Karpas-422 (cell line): ENCODE measurements at regions not wholly inside any gene's neighbourhood (a gene's known extent, or its start where the extent isn't known, plus 50 kb on each side); places are given as distances from the start of the nearest gene placed in this dataset.
"Not testable (repeated sequence)": the region's sequence is repeated elsewhere in the genome, so short reads cannot be mapped to it uniquely, and the experiment has no call there.

Experiments used
- DNase-seq: peaks from one replicate; pipeline ENCODE4 v3.0.0-alpha.2; 2015
- H2AFZ ChIP-seq: fragments of 200-600 bp; sonication (generic); 2 replicates; pipeline ENCODE4 v1.6.1; 2014; ENCODE audit warnings: antibody characterized with exemption, low read length, mixed read lengths
- H3K27ac ChIP-seq: fragments of 200-600 bp; sonication (generic); 2 replicates; pipeline ENCODE4 v1.5.1; 2014; ENCODE audit warnings: mild to moderate bottlenecking, low read length, moderate library complexity
- H3K27me3 ChIP-seq: fragments of 200-600 bp; sonication (generic); 2 replicates; pipeline ENCODE4 v1.6.1; 2014; ENCODE audit warnings: low read length, mixed read lengths
- H3K36me3 ChIP-seq: fragments of 200-600 bp; sonication (generic); 2 replicates; pipeline ENCODE4 v1.6.1; 2014; ENCODE audit warnings: low read length, mixed read lengths; ENCODE audit not compliant: insufficient read depth
- H3K4me1 ChIP-seq: fragments of 200-600 bp; sonication (generic); 2 replicates; pipeline ENCODE4 v1.6.1; 2014; ENCODE audit warnings: mild to moderate bottlenecking, low read length, mixed read lengths
- H3K4me2 ChIP-seq: fragments of 200-600 bp; sonication (generic); 2 replicates; pipeline ENCODE4 v1.6.1; 2014; ENCODE audit warnings: low read length, low read depth, mild to moderate bottlenecking; ENCODE audit not compliant: poor library complexity, severe bottlenecking
- H3K4me3 ChIP-seq: fragments of 200-600 bp; sonication (generic); 2 replicates; pipeline ENCODE4 v1.5.1; 2014; ENCODE audit warnings: mild to moderate bottlenecking, antibody characterized with exemption, low read length, mixed read lengths
- H3K79me2 ChIP-seq: fragments of 200-600 bp; sonication (generic); 2 replicates; pipeline ENCODE4 v1.6.1; 2014; ENCODE audit warnings: mild to moderate bottlenecking, low read length, mixed read lengths
- H3K9ac ChIP-seq: fragments of 200-600 bp; sonication (generic); 2 replicates; pipeline ENCODE4 v1.6.0; 2014; ENCODE audit warnings: low read length
- H3K9me2 ChIP-seq: fragments of 200-600 bp; sonication (generic), shearing (Covaris generic); replicated peaks from 2 replicates; pipeline ENCODE4 v1.6.0; 2014; ENCODE audit warnings: mild to moderate bottlenecking, low read length, moderate library complexity; ENCODE audit not compliant: insufficient read depth
- H3K9me3 ChIP-seq: fragments of 300-700, 200-600 bp; sonication (generic); 2 replicates; pipeline ENCODE4 v1.6.1; 2014; ENCODE audit warnings: low read length, mixed read lengths
- H4K20me1 ChIP-seq: fragments of 200-600 bp; sonication (generic); 2 replicates; pipeline ENCODE4 v1.6.1; 2014; ENCODE audit warnings: mild to moderate bottlenecking, antibody characterized with exemption, low read length, low read depth; ENCODE audit not compliant: insufficient read depth

- peaks cover 17% of the 10 kb centered on the region for H3K9me3 ChIP-seq
- H3K4me1 ChIP-seq: no peaks in the 10 kb centered on the region
- no peaks in the 10 kb centered on the region for H3K79me2 ChIP-seq
- H3K4me2 ChIP-seq: no peak overlapping the region
- H3K9ac ChIP-seq: no peak overlapping the region
- H4K20me1 ChIP-seq: no peaks in the 10 kb centered on the region
- H3K4me3 ChIP-seq: no peak overlapping the region
- no peaks in the 10 kb centered on the region for H3K36me3 ChIP-seq
- no peak overlapping the region for H3K27ac ChIP-seq
- no peak overlapping the region for H2AFZ ChIP-seq
- H3K9me2 ChIP-seq: no peaks in the 10 kb centered on the region
- no peaks in the 10 kb centered on the region for H3K27me3 ChIP-seq
- DNase-seq: no peak
These were observed 1380.6 kb downstream of the CDH8 start for GRCh38 chr16:60655514-60656153.

GRCh38 chr16:60651346-60651745, 1384.9 kb downstream of the CDH8 start:
- no peak overlapping the region for H3K9ac ChIP-seq
- no peak overlapping the region for H2AFZ ChIP-seq
- H3K4me3 ChIP-seq: no peak overlapping the region
- DNase-seq: no peak
- H3K4me2 ChIP-seq: no peak overlapping the region
- H3K36me3 ChIP-seq: no peaks in the 10 kb centered on the region
- H3K4me1 ChIP-seq: no peaks in the 10 kb centered on the region
- no peaks in the 10 kb centered on the region for H3K79me2 ChIP-seq
- H3K9me3 ChIP-seq: peaks cover 9% of the 10 kb centered on the region; the same call in 1 of the 2 replicates
- no peaks in the 10 kb centered on the region for H3K9me2 ChIP-seq
- no peak overlapping the region for H3K27ac ChIP-seq
- no peaks in the 10 kb centered on the region for H4K20me1 ChIP-seq
- H3K27me3 ChIP-seq: no peaks in the 10 kb centered on the region

GRCh38 chr16:60648290-60648689, 1387.9 kb downstream of the CDH8 start:
- H3K9me2 ChIP-seq: no peaks in the 10 kb centered on the region
- no peaks in the 10 kb centered on the region for H4K20me1 ChIP-seq
- no peaks in the 10 kb centered on the region for H3K4me1 ChIP-seq
- H3K4me3 ChIP-seq: no peak overlapping the region
- peaks cover 18% of the 10 kb centered on the region; the same call in 1 of the 2 replicates for H3K9me3 ChIP-seq
- H3K9ac ChIP-seq: no peak overlapping the region
- no peaks in the 10 kb centered on the region for H3K27me3 ChIP-seq
- no peaks in the 10 kb centered on the region for H3K79me2 ChIP-seq
- H3K27ac ChIP-seq: no peak overlapping the region
- no peak overlapping the region for H2AFZ ChIP-seq
- no peaks in the 10 kb centered on the region for H3K36me3 ChIP-seq
- no peak overlapping the region for H3K4me2 ChIP-seq
- no peak for DNase-seq

- not testable (repeated sequence) for H3K79me2 ChIP-seq, H3K4me1 ChIP-seq, DNase-seq, H3K27ac ChIP-seq, H3K27me3 ChIP-seq, H3K4me3 ChIP-seq, H3K9me2 ChIP-seq, H4K20me1 ChIP-seq, H2AFZ ChIP-seq, H3K36me3 ChIP-seq, H3K4me2 ChIP-seq, H3K9ac ChIP-seq
- peaks cover 18% of the 10 kb centered on the region for H3K9me3 ChIP-seq
These were observed 1388.8 kb downstream of the CDH8 start for GRCh38 chr16:60647388-60647787.

- DNase-seq: no peak
- H3K4me1 ChIP-seq: no peaks in the 10 kb centered on the region
- H3K27ac ChIP-seq: no peak overlapping the region
- H3K4me3 ChIP-seq: no peak overlapping the region
- no peaks in the 10 kb centered on the region for H3K27me3 ChIP-seq
- no peaks in the 10 kb centered on the region for H3K36me3 ChIP-seq
- H4K20me1 ChIP-seq: no peaks in the 10 kb centered on the region
- no peak overlapping the region for H2AFZ ChIP-seq
- H3K9me2 ChIP-seq: no peaks in the 10 kb centered on the region
- H3K9me3 ChIP-seq: peaks cover 21% of the 10 kb centered on the region
- no peak overlapping the region for H3K4me2 ChIP-seq
- no peaks in the 10 kb centered on the region for H3K79me2 ChIP-seq
- no peak overlapping the region for H3K9ac ChIP-seq
These were observed 1389.6 kb downstream of the CDH8 start for GRCh38 chr16:60646631-60647030.

GRCh38 chr16:60645541-60645940, 1390.7 kb downstream of the CDH8 start:
- H3K27ac ChIP-seq: no peak overlapping the region
- H2AFZ ChIP-seq: no peak overlapping the region
- no peak for DNase-seq
- H3K4me1 ChIP-seq: no peaks in the 10 kb centered on the region
- H3K9ac ChIP-seq: no peak overlapping the region
- H3K4me2 ChIP-seq: no peak overlapping the region
- no peaks in the 10 kb centered on the region for H3K36me3 ChIP-seq
- H3K79me2 ChIP-seq: no peaks in the 10 kb centered on the region
- H3K9me3 ChIP-seq: peaks cover 20% of the 10 kb centered on the region
- H3K9me2 ChIP-seq: no peaks in the 10 kb centered on the region
- H3K27me3 ChIP-seq: no peaks in the 10 kb centered on the region
- no peak overlapping the region for H3K4me3 ChIP-seq
- H4K20me1 ChIP-seq: no peaks in the 10 kb centered on the region

GRCh38 chr16:60642956-60643355, 1393.3 kb downstream of the CDH8 start:
- Histone ChIP-seq H3K4me3 (no peak overlapping the region), H3K27ac (no peak overlapping the region), H3K4me1 (no peaks in the 10 kb centered on the region), H3K9me2 (no peaks in the 10 kb centered on the region), H2AFZ (no peak overlapping the region), H3K4me2 (no peak overlapping the region), H3K27me3 (no peaks in the 10 kb centered on the region), H3K79me2 (no peaks in the 10 kb centered on the region), H3K36me3 (no peaks in the 10 kb centered on the region), H3K9ac (no peak overlapping the region), H4K20me1 (no peaks in the 10 kb centered on the region), H3K9me3 (peaks cover 26% of the 10 kb centered on the region)
- no peak for DNase-seq

GRCh38 chr16:60641067-60641665, 1395.1 kb downstream of the CDH8 start:
- H3K4me3 ChIP-seq: no peak overlapping the region
- peaks cover 25% of the 10 kb centered on the region for H3K9me3 ChIP-seq
- H3K79me2 ChIP-seq: no peaks in the 10 kb centered on the region
- H3K9ac ChIP-seq: no peak overlapping the region
- no peaks in the 10 kb centered on the region for H3K36me3 ChIP-seq
- H3K27ac ChIP-seq: no peak overlapping the region
- H3K4me2 ChIP-seq: no peak overlapping the region
- H3K4me1 ChIP-seq: no peaks in the 10 kb centered on the region
- H4K20me1 ChIP-seq: no peaks in the 10 kb centered on the region
- DNase-seq: no peak
- H3K9me2 ChIP-seq: no peaks in the 10 kb centered on the region
- no peak overlapping the region for H2AFZ ChIP-seq
- no peaks in the 10 kb centered on the region for H3K27me3 ChIP-seq
